ENCODE measurements at regions not wholly inside any gene's neighbourhood (a gene's known extent, or its start where the extent isn't known, plus 50 kb on each side); places are given as distances from the start of the nearest gene placed in this dataset.

DNA sequence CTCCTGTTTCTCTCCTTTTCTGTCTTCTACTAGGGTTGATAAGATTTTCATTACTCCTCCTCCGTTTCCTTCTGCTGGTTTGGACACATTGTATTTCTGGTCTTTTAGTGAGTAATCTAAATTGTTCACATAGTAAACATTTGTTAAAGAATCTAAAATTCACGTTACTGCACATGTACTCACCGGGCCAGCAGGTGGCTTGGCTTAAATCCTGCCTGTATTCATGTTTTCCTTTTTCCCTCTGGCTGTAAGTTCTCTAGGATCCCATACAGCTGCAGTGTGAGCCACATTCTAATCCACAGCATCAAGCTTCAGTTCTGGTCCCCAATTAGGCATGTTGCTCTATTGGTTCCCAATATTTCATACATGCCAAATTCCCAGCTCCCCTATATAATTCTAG, 958.3 kb downstream of the ADGRL2 start (continued):
- no peak for TF ChIP-seq NR2C1 (IDR thresholded peaks at IDR 0.05)
- TF ChIP-seq, protein P1, sequence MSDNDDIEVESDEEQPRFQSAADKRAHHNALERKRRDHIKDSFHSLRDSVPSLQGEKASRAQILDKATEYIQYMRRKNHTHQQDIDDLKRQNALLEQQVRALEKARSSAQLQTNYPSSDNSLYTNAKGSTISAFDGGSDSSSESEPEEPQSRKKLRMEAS (IDR thresholded peaks at IDR 0.05; ENCODE audit: low read depth, low read length), result no peak

DNA sequence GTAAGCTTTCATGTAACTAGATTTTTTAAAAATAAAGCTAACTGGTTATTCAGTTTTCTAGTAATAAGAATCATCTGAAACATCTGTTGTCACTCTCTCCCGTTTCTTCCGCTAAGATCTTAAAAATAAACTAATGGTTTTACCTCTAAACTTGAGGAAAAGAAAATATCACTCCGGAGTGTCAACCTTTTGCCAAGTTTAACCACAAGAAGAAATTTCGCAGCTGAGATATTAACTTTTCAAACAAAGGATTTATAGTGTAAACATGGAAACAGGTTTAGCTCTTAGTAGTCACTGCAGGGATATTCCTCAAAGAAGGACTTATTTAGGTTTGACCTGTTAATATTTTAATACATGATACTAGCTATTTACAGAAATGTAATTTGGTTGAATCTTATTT, 954.9 kb downstream of the ADGRL2 start:
- SMC1A ChIA-PET (ENCODE audit: uncharacterized antibody, unreplicated experiment), result interaction anchor here (1.0 to 1.6 kb wide), 4 partner anchors 19 to 667 kb away, joined by 3 to 5 read pairs (median 3); no protein-coding TSS in a partner anchor
- Histone ChIP-seq H4K20me1 (ENCODE audit: control insufficient read depth, insufficient read depth) (no peaks in the 10 kb centered on the region), H3K9me3 (replicated peaks; ENCODE audit: control insufficient read depth, insufficient read depth, low read length) (no peaks in the 10 kb centered on the region), H3K4me3 (no peak overlapping the region), H3K27me3 (replicated peaks in 1 of 2; ENCODE audit: control insufficient read depth in 2 of 2, insufficient read depth in 2 of 2, low read length in 1 of 2) (no peaks in the 10 kb centered on the region), H2AFZ (ENCODE audit: control insufficient read depth, low read depth, low read length) (no peak overlapping the region), H3K4me1 (ENCODE audit: control insufficient read depth, insufficient read depth, low read length) (no peaks in the 10 kb centered on the region), H3K4me2 (ENCODE audit: control insufficient read depth, insufficient read depth) (no peak overlapping the region), H3K79me2 (ENCODE audit: control insufficient read depth, insufficient read depth, low read length) (no peaks in the 10 kb centered on the region), H3K9ac (ENCODE audit: control insufficient read depth, insufficient read depth, low read length) (no peak overlapping the region), H3K27ac (ENCODE audit: control insufficient read depth, insufficient read depth) (no peak overlapping the region), H3K36me3 (ENCODE audit: control insufficient read depth in 2 of 2, insufficient read depth in 2 of 2, low read length in 1 of 2) (no peaks in the 10 kb centered on the region)
- intact Hi-C loops (cut with micrococcal nuclease; ENCODE audit: unreplicated experiment) (no loop called here), in situ Hi-C loops (cut with MboI) (no loop called here)
- ATAC-seq, result no peak
- no peak for DNase-seq (ENCODE audit: low read depth, low spot score)
- POLR2A ChIA-PET, result no interaction called here
- BruUV-seq (replicated peaks), result no TSS peak
- RAD21 ChIA-PET (ENCODE audit: unreplicated experiment), result interaction anchor here (1.2 kb wide), 1 partner anchor 12 kb away, joined by 4 read pairs; no protein-coding TSS in a partner anchor
- no peak for FAIRE-seq
- TF ChIP-seq RFX5 (IDR thresholded peaks at IDR 0.05; ENCODE audit: low read depth, low read length) (no peak), PAX8 (IDR thresholded peaks at IDR 0.05) (no peak)
- WGBS (ENCODE audit: insufficient coverage, insufficient replicate concordance, low lambda C conversion rate, missing lambda C conversion rate), result 24% methylated on average over 4 of the region's 4 CpGs
- CTCF ChIA-PET, result interaction anchor here (1.8 kb wide), 1 partner anchor 20 kb away, joined by 4 read pairs; no protein-coding TSS in a partner anchor

DNA sequence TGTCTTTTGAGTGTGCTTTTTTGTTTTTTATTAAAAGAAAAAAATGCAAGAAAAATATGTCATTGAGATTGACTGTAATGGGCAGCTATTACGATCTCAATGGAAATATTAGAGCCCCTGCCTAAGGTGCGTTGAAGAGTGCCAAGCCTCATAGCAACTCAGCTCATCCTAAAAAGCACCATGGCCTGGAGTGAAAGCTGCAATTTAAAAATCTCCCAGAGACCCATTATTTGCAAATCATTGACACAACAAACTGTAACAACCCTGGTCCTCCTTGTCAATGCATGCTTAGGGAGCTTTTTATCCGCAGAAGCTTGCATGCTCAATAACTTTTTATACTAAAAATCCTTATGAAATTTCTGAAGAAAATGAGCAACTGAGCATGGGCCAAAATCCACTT, 954.5 kb downstream of the ADGRL2 start:
- ChIA-PET CTCF (interaction anchor here (0.7 to 1.8 kb wide), 3 partner anchors 20 to 944 kb away, joined by 3 to 4 read pairs (median 3); no protein-coding TSS in a partner anchor), RAD21 (ENCODE audit: unreplicated experiment) (interaction anchor here (1.2 kb wide), 1 partner anchor 12 kb away, joined by 4 read pairs; no protein-coding TSS in a partner anchor), SMC1A (ENCODE audit: uncharacterized antibody, unreplicated experiment) (interaction anchor here (1.0 to 1.6 kb wide), 4 partner anchors 20 to 667 kb away, joined by 3 to 5 read pairs (median 3); no protein-coding TSS in a partner anchor), POLR2A (no interaction called here)
- no peaks in the 10 kb centered on the region for H3K27me3 ChIP-seq (replicated peaks in 1 of 2; ENCODE audit: control insufficient read depth in 2 of 2, insufficient read depth in 2 of 2, low read length in 1 of 2)
- no peak overlapping the region for H3K9ac ChIP-seq (ENCODE audit: control insufficient read depth, insufficient read depth, low read length)
- H3K27ac ChIP-seq (ENCODE audit: control insufficient read depth, insufficient read depth), result no peak overlapping the region
- H3K4me1 ChIP-seq (ENCODE audit: control insufficient read depth, insufficient read depth, low read length), result no peaks in the 10 kb centered on the region
- 64% methylated on average over 3 of the region's 3 CpGs for WGBS (ENCODE audit: insufficient coverage, insufficient replicate concordance, low lambda C conversion rate, missing lambda C conversion rate)
- no peak for DNase-seq (ENCODE audit: low read depth, low spot score)
- FAIRE-seq, result no peak
- BruUV-seq (replicated peaks), result no TSS peak
- H3K9me3 ChIP-seq (replicated peaks; ENCODE audit: control insufficient read depth, insufficient read depth, low read length), result no peaks in the 10 kb centered on the region
- intact Hi-C loops (cut with micrococcal nuclease; ENCODE audit: unreplicated experiment), result no loop called here
- H3K79me2 ChIP-seq (ENCODE audit: control insufficient read depth, insufficient read depth, low read length), result no peaks in the 10 kb centered on the region
- no peaks in the 10 kb centered on the region for H3K36me3 ChIP-seq (ENCODE audit: control insufficient read depth in 2 of 2, insufficient read depth in 2 of 2, low read length in 1 of 2)
- ATAC-seq, result no peak
- no peak overlapping the region for H2AFZ ChIP-seq (ENCODE audit: control insufficient read depth, low read depth, low read length)
- no peak overlapping the region for H3K4me2 ChIP-seq (ENCODE audit: control insufficient read depth, insufficient read depth)
- TF ChIP-seq SMAD1 (IDR thresholded peaks at IDR 0.05; ENCODE audit: low read depth, partially characterized antibody) (no peak), RCOR1 (conservative IDR thresholded peaks at IDR 0.05; ENCODE audit: low read depth, low read length) (no peak), MXI1 (IDR thresholded peaks at IDR 0.05; ENCODE audit: low read depth, low read length) (no peak), NR2C1 (IDR thresholded peaks at IDR 0.05) (no peak), JUNB (IDR thresholded peaks at IDR 0.05) (no peak), ZNF274 (IDR thresholded peaks at IDR 0.05; ENCODE audit: insufficient read depth, insufficient read length) (no peak), TCF7 (IDR thresholded peaks at IDR 0.05; ENCODE audit: borderline replicate concordance) (no peak)
- TF ChIP-seq, protein P1 (IDR thresholded peaks at IDR 0.05; ENCODE audit: low read depth, low read length), result no peak
- TF ChIP-seq, protein P2, sequence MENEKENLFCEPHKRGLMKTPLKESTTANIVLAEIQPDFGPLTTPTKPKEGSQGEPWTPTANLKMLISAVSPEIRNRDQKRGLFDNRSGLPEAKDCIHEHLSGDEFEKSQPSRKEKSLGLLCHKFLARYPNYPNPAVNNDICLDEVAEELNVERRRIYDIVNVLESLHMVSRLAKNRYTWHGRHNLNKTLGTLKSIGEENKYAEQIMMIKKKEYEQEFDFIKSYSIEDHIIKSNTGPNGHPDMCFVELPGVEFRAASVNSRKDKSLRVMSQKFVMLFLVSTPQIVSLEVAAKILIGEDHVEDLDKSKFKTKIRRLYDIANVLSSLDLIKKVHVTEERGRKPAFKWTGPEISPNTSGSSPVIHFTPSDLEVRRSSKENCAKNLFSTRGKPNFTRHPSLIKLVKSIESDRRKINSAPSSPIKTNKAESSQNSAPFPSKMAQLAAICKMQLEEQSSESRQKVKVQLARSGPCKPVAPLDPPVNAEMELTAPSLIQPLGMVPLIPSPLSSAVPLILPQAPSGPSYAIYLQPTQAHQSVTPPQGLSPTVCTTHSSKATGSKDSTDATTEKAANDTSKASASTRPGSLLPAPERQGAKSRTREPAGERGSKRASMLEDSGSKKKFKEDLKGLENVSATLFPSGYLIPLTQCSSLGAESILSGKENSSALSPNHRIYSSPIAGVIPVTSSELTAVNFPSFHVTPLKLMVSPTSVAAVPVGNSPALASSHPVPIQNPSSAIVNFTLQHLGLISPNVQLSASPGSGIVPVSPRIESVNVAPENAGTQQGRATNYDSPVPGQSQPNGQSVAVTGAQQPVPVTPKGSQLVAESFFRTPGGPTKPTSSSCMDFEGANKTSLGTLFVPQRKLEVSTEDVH (IDR thresholded peaks at IDR 0.05; ENCODE audit: low read depth, partially characterized antibody), result no peak
- H4K20me1 ChIP-seq (ENCODE audit: control insufficient read depth, insufficient read depth), result no peaks in the 10 kb centered on the region
- in situ Hi-C loops (cut with MboI), result no loop called here
- no peak overlapping the region for H3K4me3 ChIP-seq
